GM21528 (cell line): ENCODE measurements at regions not wholly inside any gene's neighbourhood (a gene's known extent, or its start where the extent isn't known, plus 50 kb on each side); places are given as distances from the start of the nearest gene placed in this dataset.

Experiments
- ATAC-seq: cut with Tn5 transposase; IDR thresholded peaks from one replicate; pipeline ENCODE4 v1.9.1; 2021; ENCODE audit warnings: mild to moderate bottlenecking, moderate library complexity; ENCODE audit not compliant: unreplicated experiment, low FRiP score

GRCh38 chr4:181549576-181550188 is 693.5 kb upstream of the TENM3 start:
- ATAC-seq: no peak

- no peak for ATAC-seq
Measured at GRCh38 chr4:181550381-181550780, 692.8 kb upstream of the TENM3 start.

GRCh38 chr4:181559637-181560036 is 683.6 kb upstream of the TENM3 start:
- no peak for ATAC-seq

GRCh38 chr4:181562399-181562798 is 680.8 kb upstream of the TENM3 start:
- ATAC-seq: no peak

GRCh38 chr4:181564625-181565024 is 678.6 kb upstream of the TENM3 start:
- ATAC-seq: no peak

- no peak for ATAC-seq
Measured at GRCh38 chr4:181566490-181566889, 676.7 kb upstream of the TENM3 start.

GRCh38 chr4:181569553-181569952 is 673.6 kb upstream of the TENM3 start:
- ATAC-seq: no peak

- ATAC-seq: no peak
Measured at GRCh38 chr4:181578911-181579310, 664.3 kb upstream of the TENM3 start.

GRCh38 chr4:181579486-181579885 is 663.7 kb upstream of the TENM3 start:
- no peak for ATAC-seq

- ATAC-seq: no peak
Measured at GRCh38 chr4:181581983-181582382, 661.2 kb upstream of the TENM3 start.

GRCh38 chr4:181582595-181582994 is 660.6 kb upstream of the TENM3 start:
- no peak for ATAC-seq

GRCh38 chr4:181588733-181589302 is 654.4 kb upstream of the TENM3 start:
- ATAC-seq: no peak

GRCh38 chr4:181592221-181592745 is 650.9 kb upstream of the TENM3 start:
- ATAC-seq: no peak

- ATAC-seq: no peak
Measured at GRCh38 chr4:181593703-181594102, 649.5 kb upstream of the TENM3 start.

GRCh38 chr4:181594188-181594587 is 649.0 kb upstream of the TENM3 start:
- no peak for ATAC-seq

- no peak for ATAC-seq
Measured at GRCh38 chr4:181595716-181596115, 647.5 kb upstream of the TENM3 start.

GRCh38 chr4:181597766-181598165 is 645.4 kb upstream of the TENM3 start:
- ATAC-seq: no peak

GRCh38 chr4:181599134-181599533 is 644.1 kb upstream of the TENM3 start:
- no peak for ATAC-seq

- no peak for ATAC-seq
Measured at GRCh38 chr4:181601103-181601502, 642.1 kb upstream of the TENM3 start.

GRCh38 chr4:181604546-181604945 is 638.7 kb upstream of the TENM3 start:
- no peak for ATAC-seq

GRCh38 chr4:181606300-181606699 is 636.9 kb upstream of the TENM3 start:
- no peak for ATAC-seq

GRCh38 chr4:181608181-181608580 is 635.0 kb upstream of the TENM3 start:
- ATAC-seq: no peak
